ENCODE measurements at regions not wholly inside any gene's neighbourhood (a gene's known extent, or its start where the extent isn't known, plus 50 kb on each side); places are given as distances from the start of the nearest gene placed in this dataset.

GRCh38 chr3:109903100-109903499 is 565.8 kb upstream of the DPPA4 start:
- DNase-seq (ENCODE audit: low read depth) = no peak

- DNase-seq (ENCODE audit: low read depth) = peak; percentile 28
These were observed 573.4 kb upstream of the DPPA4 start for GRCh38 chr3:109910772-109911171.

GRCh38 chr3:109918740-109919139 is 581.4 kb upstream of the DPPA4 start:
- DNase-seq (ENCODE audit: low read depth) = no peak

- no peak for DNase-seq (ENCODE audit: low read depth)
These were observed 583.4 kb upstream of the DPPA4 start for GRCh38 chr3:109920749-109921148.

- no peak for DNase-seq (ENCODE audit: low read depth)
These were observed 584.2 kb upstream of the DPPA4 start for GRCh38 chr3:109921509-109921908.

GRCh38 chr3:109922856-109923255 is 585.5 kb upstream of the DPPA4 start:
- DNase-seq (ENCODE audit: low read depth) = no peak

- peak; percentile 31 for DNase-seq (ENCODE audit: low read depth)
These were observed 586.1 kb upstream of the DPPA4 start for GRCh38 chr3:109923431-109923830.

GRCh38 chr3:109924196-109924595 is 586.9 kb upstream of the DPPA4 start:
- peak; percentile 94 for DNase-seq (ENCODE audit: low read depth)

- DNase-seq (ENCODE audit: low read depth) = no peak
These were observed 589.0 kb upstream of the DPPA4 start for GRCh38 chr3:109926376-109926775.

- DNase-seq (ENCODE audit: low read depth) = peak; percentile 99
These were observed 589.8 kb upstream of the DPPA4 start for GRCh38 chr3:109927161-109927560.

- peak; percentile 64 for DNase-seq (ENCODE audit: low read depth)
These were observed 590.4 kb upstream of the DPPA4 start for GRCh38 chr3:109927726-109928125.

- DNase-seq (ENCODE audit: low read depth) = no peak
These were observed 593.2 kb upstream of the DPPA4 start for GRCh38 chr3:109930582-109930981.

GRCh38 chr3:109933576-109933975 is 596.2 kb upstream of the DPPA4 start:
- DNase-seq (ENCODE audit: low read depth) = no peak

GRCh38 chr3:109939817-109940216 is 602.5 kb upstream of the DPPA4 start:
- no peak for DNase-seq (ENCODE audit: low read depth)

GRCh38 chr3:109943181-109943580 is 605.8 kb upstream of the DPPA4 start:
- DNase-seq (ENCODE audit: low read depth) = no peak

GRCh38 chr3:109944836-109945235 is 607.5 kb upstream of the DPPA4 start:
- DNase-seq (ENCODE audit: low read depth) = no peak

GRCh38 chr3:109952924-109953323 is 615.6 kb upstream of the DPPA4 start:
- DNase-seq (ENCODE audit: low read depth) = no peak

GRCh38 chr3:109963831-109964230 is 626.5 kb upstream of the DPPA4 start:
- no peak for DNase-seq (ENCODE audit: low read depth)

- peak; percentile 3 for DNase-seq (ENCODE audit: low read depth)
These were observed 636.4 kb upstream of the DPPA4 start for GRCh38 chr3:109973733-109974132.

- no peak for DNase-seq (ENCODE audit: low read depth)
These were observed 640.6 kb upstream of the DPPA4 start for GRCh38 chr3:109977897-109978296.

- no peak for DNase-seq (ENCODE audit: low read depth)
These were observed 644.9 kb upstream of the DPPA4 start for GRCh38 chr3:109982201-109982600.

GRCh38 chr3:109984976-109985375 is 647.6 kb upstream of the DPPA4 start:
- DNase-seq (ENCODE audit: low read depth) = no peak

- DNase-seq (ENCODE audit: low read depth) = peak; percentile 38
These were observed 648.7 kb upstream of the DPPA4 start for GRCh38 chr3:109985943-109986555.

- peak; percentile 7 for DNase-seq (ENCODE audit: low read depth)
These were observed 657.5 kb upstream of the DPPA4 start for GRCh38 chr3:109994853-109995252.
